ENCODE measurements at regions not wholly inside any gene's neighbourhood (a gene's known extent, or its start where the extent isn't known, plus 50 kb on each side); places are given as distances from the start of the nearest gene placed in this dataset.
"Not testable (repeated sequence)": the region's sequence is repeated elsewhere in the genome, so short reads cannot be mapped to it uniquely, and the experiment has no call there.

DNA sequence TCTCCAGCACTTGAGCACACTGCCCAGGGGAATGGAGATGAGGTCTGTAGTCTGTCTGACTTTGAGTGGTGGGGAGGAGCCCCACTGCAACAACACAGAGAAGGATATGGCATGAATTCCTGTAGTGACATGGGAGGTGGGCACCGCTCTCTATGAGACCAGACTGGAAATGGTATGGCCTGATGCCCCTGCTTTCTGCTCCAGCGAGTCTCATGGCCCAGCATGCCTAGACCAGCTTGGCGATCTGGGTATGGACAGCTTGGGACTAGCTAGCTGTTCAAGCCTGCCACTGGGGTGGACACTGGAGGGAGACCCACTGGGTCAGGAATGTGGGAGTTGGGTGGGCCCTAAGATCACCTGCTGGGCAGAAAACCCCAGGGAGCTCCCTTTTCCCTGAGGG, 477.8 kb upstream of the SEL1L start:
- no peaks in the 10 kb centered on the region for H3K36me3 ChIP-seq
- no peaks in the 10 kb centered on the region for H3K27me3 ChIP-seq
- H3K4me1 ChIP-seq: no peaks in the 10 kb centered on the region
- no peaks in the 10 kb centered on the region for H3K9me3 ChIP-seq
- H3K4me3 ChIP-seq: no peak overlapping the region
- intact Hi-C loops (cut with DNase I): no loop called here
- no peak for DNase-seq
- H3K9ac ChIP-seq (ENCODE audit: low read depth in 2 of 2, low read length in 2 of 2): no peak overlapping the region
- no peak overlapping the region for H3K27ac ChIP-seq
- no peak for TF ChIP-seq CTCF (IDR thresholded peaks at IDR 0.05)

DNA sequence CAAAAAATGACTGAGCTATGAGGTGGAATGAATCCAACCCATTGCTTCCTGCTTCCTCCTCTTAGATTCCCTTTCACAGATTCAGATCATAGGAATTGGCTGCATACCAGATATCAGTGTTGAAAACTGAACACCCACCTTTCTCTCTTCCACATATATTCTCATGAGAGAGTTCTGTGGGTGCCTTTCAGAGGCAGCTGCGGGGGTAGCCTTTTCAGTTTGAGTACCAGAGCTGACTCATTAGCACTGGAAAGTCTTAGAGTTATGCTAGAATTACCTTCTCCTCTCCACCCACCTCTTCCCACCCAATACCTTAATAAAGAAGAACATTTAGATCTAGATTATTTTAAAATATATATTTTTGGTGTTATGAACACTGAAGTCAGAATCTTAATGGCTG, 495.4 kb upstream of the SEL1L start:
- Histone ChIP-seq H3K27ac (no peak overlapping the region), H3K4me1 (no peaks in the 10 kb centered on the region), H3K4me3 (no peak overlapping the region), H3K9ac (ENCODE audit: low read depth in 2 of 2, low read length in 2 of 2) (no peak overlapping the region), H3K9me3 (no peaks in the 10 kb centered on the region), H3K36me3 (no peaks in the 10 kb centered on the region), H3K27me3 (no peaks in the 10 kb centered on the region)
- intact Hi-C loops (cut with DNase I): no loop called here
- no peak for DNase-seq
- TF ChIP-seq CTCF (IDR thresholded peaks at IDR 0.05): no peak

GRCh38 chr14:82035397-82035796, 501.7 kb upstream of the SEL1L start:
- no peak overlapping the region for H3K4me3 ChIP-seq
- no peak for DNase-seq
- no peaks in the 10 kb centered on the region for H3K4me1 ChIP-seq
- H3K36me3 ChIP-seq: no peaks in the 10 kb centered on the region
- no peak for TF ChIP-seq CTCF (IDR thresholded peaks at IDR 0.05)
- no peak overlapping the region for H3K9ac ChIP-seq (ENCODE audit: low read depth in 2 of 2, low read length in 2 of 2)
- no peaks in the 10 kb centered on the region for H3K9me3 ChIP-seq
- H3K27me3 ChIP-seq: no peaks in the 10 kb centered on the region
- no peak overlapping the region for H3K27ac ChIP-seq
- intact Hi-C loops (cut with DNase I): no loop called here

GRCh38 chr14:82038066-82038465, 504.4 kb upstream of the SEL1L start:
- H3K27ac ChIP-seq; H3K27me3 ChIP-seq; H3K36me3 ChIP-seq; H3K4me3 ChIP-seq; H3K4me1 ChIP-seq; intact Hi-C loops (cut with DNase I); H3K9ac ChIP-seq (ENCODE audit: low read depth in 2 of 2, low read length in 2 of 2); H3K9me3 ChIP-seq; DNase-seq: not testable (repeated sequence)

DNA sequence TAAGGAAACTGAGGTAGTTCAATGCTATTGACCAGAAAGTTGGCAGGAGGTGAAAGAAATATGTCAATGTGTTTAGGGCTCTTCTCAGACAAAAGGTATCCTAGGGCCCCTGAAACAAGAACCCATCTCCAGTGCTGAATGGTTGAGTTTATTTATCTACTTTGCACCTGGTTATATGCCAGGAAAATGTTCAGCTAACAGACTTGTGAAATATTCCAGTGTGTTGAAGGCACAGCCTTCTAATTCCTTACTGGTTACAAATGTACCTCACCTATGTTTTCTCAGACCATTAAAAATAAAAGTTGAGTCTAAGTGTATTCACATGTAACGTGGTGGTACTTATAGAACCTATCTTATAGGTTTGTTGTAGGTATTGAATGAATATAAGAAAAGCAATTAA, 511.7 kb upstream of the SEL1L start:
- Histone ChIP-seq H3K27me3 (no peaks in the 10 kb centered on the region), H3K36me3 (no peaks in the 10 kb centered on the region), H3K27ac (no peak overlapping the region), H3K4me3 (no peak overlapping the region), H3K9ac (ENCODE audit: low read depth in 2 of 2, low read length in 2 of 2) (no peak overlapping the region), H3K4me1 (no peaks in the 10 kb centered on the region), H3K9me3 (no peaks in the 10 kb centered on the region)
- DNase-seq: no peak
- intact Hi-C loops (cut with DNase I): no loop called here
- TF ChIP-seq CTCF (IDR thresholded peaks at IDR 0.05): no peak

- no peaks in the 10 kb centered on the region for H3K9me3 ChIP-seq
- no peak overlapping the region for H3K27ac ChIP-seq
- H3K4me1 ChIP-seq: no peaks in the 10 kb centered on the region
- intact Hi-C loops (cut with DNase I): no loop called here
- no peaks in the 10 kb centered on the region for H3K36me3 ChIP-seq
- no peak for TF ChIP-seq CTCF (IDR thresholded peaks at IDR 0.05)
- DNase-seq: no peak
- H3K9ac ChIP-seq (ENCODE audit: low read depth in 2 of 2, low read length in 2 of 2): no peak overlapping the region
- H3K4me3 ChIP-seq: no peak overlapping the region
- H3K27me3 ChIP-seq: no peaks in the 10 kb centered on the region
Measured at GRCh38 chr14:82046512-82047226, 513.0 kb upstream of the SEL1L start.
